HUES64 (cell line): ENCODE measurements at regions not wholly inside any gene's neighbourhood (a gene's known extent, or its start where the extent isn't known, plus 50 kb on each side); places are given as distances from the start of the nearest gene placed in this dataset.

Experiments used
- H3K27ac ChIP-seq: 2 replicates; pipeline ENCODE4 v1.7.0; 2013; ENCODE audit warnings: low read depth, low read length, inconsistent platforms
- H3K27me3 ChIP-seq: 2 replicates; pipeline ENCODE4 v1.6.1; 2013; ENCODE audit warnings: mild to moderate bottlenecking, low read length; ENCODE audit not compliant: insufficient read depth
- H3K36me3 ChIP-seq: 2 replicates; pipeline ENCODE4 v1.6.1; 2013; ENCODE audit warnings: mild to moderate bottlenecking, low read length; ENCODE audit not compliant: insufficient read depth
- H3K4me1 ChIP-seq: 2 replicates; pipeline ENCODE4 v1.6.1; 2013; ENCODE audit warnings: mild to moderate bottlenecking, low read length, moderate library complexity; ENCODE audit not compliant: insufficient read depth
- H3K4me3 ChIP-seq: 2 replicates; pipeline ENCODE4 v1.5.1; 2013; ENCODE audit warnings: mild to moderate bottlenecking, low read length, moderate library complexity
- H3K9ac ChIP-seq: 2 replicates; pipeline ENCODE4 v1.6.1; 2013; ENCODE audit warnings: mild to moderate bottlenecking, low read depth, low read length
- H3K9me3 ChIP-seq: 2 replicates; pipeline ENCODE4 v1.6.1; 2013; ENCODE audit warnings: low read depth, low read length; ENCODE audit not compliant: insufficient read depth
- WGBS: fragments of 150-250, 120-280 bp; methylation state at CpG from one replicate; pipeline ENCODE4 v1.1.7; 2013; ENCODE audit warnings: missing lambda C conversion rate; 5-methylcytosine and 5-hydroxymethylcytosine counted together

DNA sequence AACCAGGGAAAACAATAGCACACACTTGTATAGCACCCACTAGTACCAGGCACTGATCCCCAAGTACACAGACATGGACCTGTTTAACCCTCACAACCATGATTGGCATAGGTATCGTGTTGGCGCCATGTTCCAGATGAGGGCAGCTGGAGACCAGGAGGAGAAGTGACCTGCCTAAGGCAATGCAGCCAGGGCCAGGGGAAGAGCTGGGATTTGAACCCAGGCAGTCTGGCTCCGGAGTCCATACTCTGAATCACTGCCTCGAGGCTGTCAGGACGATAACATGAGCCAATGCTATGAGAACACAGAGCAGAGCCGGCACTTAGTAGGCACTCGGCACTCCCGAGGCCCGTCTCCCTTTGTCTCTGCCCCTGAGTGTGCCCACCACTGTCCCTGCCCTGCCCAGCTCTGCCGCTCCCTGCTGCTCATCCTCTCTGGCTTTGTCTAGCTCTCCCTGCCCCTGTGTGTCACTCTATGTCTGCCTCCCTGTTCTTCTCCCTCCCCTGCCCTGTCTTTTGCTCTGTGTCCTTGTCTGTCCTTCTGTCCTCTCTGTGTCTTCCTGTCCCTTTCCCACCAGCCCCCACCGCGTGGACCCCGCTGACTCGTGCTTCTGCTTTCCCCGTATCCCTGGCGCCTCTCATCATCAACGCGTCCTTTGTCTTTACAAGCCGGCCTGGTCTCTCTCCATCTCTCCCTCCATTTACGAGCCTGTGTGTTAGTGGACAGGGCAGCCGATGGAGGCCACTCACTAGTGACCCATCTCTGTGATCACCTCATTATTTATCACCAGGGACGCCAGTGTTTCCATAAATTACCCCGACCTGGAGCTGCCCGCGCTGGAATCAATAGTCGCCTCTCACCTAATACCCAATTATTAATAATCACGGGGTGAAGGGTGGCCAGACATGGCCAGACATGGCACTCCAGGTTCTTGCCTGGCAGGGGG, 99.4 kb upstream of the MVB12B start:
- H3K27me3 ChIP-seq: 0 out of 2 replicates have a peak, but pooled peaks cover 8% of the 10 kb centered on the region
- H3K27ac ChIP-seq: no peak overlapping the region
- no peaks in the 10 kb centered on the region for H3K36me3 ChIP-seq
- H3K9ac ChIP-seq: no peak overlapping the region
- WGBS: 91% methylated on average over 27 of the region's 27 CpGs
- no peak overlapping the region for H3K4me3 ChIP-seq
- no peaks in the 10 kb centered on the region for H3K4me1 ChIP-seq
- no peaks in the 10 kb centered on the region for H3K9me3 ChIP-seq

DNA sequence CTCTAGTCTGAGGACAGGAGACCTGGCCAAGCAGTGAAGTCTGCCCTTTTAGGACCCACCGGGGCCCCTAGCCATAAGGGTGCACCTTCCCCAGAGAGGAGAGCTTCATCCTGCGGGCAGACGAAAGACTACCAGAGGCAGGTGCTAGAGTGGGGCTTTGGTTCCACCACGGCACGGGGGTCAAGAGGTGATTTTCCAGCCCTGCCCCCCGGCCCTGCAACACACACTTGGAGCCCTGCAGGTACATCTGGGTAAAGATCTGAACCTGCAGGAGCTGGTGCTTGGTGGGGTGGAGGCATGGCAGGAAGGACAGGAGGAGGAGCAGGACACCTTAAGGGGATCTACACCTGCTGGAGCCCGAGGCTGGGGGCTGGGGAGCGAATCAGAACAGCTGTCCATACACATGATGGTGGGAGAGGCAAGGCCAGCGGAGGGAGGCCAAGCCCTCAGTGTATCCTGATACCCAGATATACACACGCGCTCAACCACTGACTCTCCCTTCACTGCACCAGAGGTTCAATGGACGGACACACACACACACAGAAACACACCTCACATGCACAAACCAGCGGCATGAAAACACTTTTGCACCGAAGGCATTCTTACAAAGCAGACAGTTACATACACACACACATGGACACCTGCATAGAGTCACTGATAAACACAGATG, 98.4 kb upstream of the MVB12B start:
- Histone ChIP-seq H3K36me3 (no peaks in the 10 kb centered on the region), H3K27ac (no peak overlapping the region), H3K4me3 (no peak overlapping the region), H3K9me3 (no peaks in the 10 kb centered on the region), H3K4me1 (no peaks in the 10 kb centered on the region), H3K9ac (no peak overlapping the region), H3K27me3 (0 out of 2 replicates have a peak, but pooled peaks cover 4% of the 10 kb centered on the region)
- WGBS: 89% methylated on average over 14 of the region's 14 CpGs

DNA sequence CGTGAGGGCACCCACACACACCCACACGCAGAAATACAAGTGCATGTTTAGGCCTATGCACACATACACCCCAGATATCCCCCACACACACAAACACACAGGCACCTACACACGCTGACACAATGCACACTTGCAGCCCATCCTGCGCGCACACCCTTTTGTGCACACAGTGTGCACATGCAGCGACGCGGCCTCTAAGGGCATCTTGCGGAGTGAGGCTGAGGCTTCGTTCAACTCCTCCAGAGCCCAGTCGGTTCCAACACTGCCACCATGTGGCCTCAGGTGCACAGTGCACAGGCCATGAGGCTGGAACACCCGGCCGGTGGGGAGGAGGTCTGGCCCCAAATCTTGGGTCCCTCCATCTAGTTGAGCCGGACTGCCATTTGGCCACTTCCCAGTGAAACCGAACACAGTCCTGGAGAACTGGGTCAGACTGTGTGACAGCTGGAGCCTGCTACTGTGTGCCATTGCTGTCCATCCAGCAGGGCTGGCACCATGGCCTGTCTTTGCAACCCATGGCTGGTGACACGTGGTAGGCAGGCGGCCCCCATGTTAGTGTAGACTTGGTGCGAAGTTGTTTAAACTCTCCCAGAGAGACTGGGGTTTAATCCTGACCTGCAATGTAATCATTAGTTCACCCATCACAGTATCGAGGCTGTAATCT, 97.7 kb upstream of the MVB12B start:
- Histone ChIP-seq H3K9ac (no peak overlapping the region), H3K36me3 (no peaks in the 10 kb centered on the region), H3K27ac (no peak overlapping the region), H3K4me1 (no peaks in the 10 kb centered on the region), H3K27me3 (no peaks in the 10 kb centered on the region), H3K9me3 (no peaks in the 10 kb centered on the region), H3K4me3 (no peak overlapping the region)
- WGBS: 46% methylated on average over 18 of the region's 19 CpGs

DNA sequence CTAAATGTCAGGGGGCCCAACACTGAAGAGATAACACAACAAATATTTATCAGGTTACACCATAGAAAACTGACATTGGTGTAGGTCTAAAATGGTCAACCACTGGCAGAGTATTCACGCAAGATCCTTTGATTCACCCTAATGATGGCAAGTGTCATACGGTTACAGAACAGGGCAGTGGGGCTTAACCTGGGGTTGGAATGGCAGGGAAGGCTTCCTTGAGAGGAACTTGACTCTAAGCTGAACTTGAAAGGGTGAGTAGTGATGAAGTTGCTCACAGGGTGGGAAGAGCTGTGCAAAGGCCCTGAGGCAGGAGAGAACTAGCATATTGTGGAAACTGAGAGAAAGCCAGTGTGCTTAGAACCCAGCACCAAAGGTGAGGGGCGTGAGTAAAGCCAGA, 97.1 kb upstream of the MVB12B start:
- Histone ChIP-seq H3K9ac (no peak overlapping the region), H3K4me3 (no peak overlapping the region), H3K4me1 (no peaks in the 10 kb centered on the region), H3K9me3 (no peaks in the 10 kb centered on the region), H3K36me3 (no peaks in the 10 kb centered on the region), H3K27ac (no peak overlapping the region), H3K27me3 (no peaks in the 10 kb centered on the region)
- 86% methylated on average over 3 of the region's 3 CpGs for WGBS

DNA sequence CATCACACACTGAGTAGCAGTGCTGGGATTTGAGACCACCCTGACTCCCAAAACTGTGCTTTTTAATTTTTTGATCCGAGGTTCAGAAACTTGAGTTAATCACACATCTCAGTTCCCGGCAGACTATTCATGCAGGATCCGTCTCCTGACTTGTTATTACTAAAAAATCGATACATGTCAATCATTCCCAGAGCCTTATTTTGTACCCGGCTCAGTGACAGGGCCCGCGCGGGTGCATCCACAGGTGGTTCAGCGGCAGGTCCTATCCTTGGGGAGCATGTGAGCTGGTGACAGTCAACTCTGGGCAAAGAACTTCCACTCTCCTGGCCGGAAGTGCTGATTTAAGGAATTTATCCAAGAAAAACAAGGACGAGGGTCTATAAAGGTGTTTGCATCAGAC, 95.9 kb upstream of the MVB12B start:
- H3K9ac ChIP-seq: no peak overlapping the region
- no peaks in the 10 kb centered on the region for H3K36me3 ChIP-seq
- no peaks in the 10 kb centered on the region for H3K4me1 ChIP-seq
- H3K27me3 ChIP-seq: no peaks in the 10 kb centered on the region
- no peak overlapping the region for H3K4me3 ChIP-seq
- 94% methylated on average over 11 of the region's 11 CpGs for WGBS
- H3K9me3 ChIP-seq: no peaks in the 10 kb centered on the region
- H3K27ac ChIP-seq: no peak overlapping the region

DNA sequence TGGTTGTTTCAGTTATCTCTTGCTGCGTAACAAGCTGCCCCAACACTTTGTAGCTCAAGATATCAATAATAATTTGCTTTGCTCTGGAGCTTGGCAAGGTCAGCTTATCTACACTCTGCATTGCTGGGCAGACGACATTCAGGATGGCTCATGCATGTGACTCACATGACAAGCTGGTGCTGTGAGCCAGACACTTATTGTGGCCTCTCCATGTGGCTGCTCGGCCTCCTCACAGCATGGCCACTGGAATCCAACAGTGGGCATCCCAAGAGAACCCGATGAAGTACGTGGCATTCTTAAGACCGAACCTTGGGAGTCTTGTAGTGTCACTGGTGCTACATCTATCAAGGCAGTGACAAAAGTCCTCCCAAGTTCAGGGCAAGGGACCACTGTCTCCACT, 94.2 kb upstream of the MVB12B start:
- no peak overlapping the region for H3K9ac ChIP-seq
- WGBS: 92% methylated on average over 6 of the region's 6 CpGs
- H3K4me3 ChIP-seq: no peak overlapping the region

DNA sequence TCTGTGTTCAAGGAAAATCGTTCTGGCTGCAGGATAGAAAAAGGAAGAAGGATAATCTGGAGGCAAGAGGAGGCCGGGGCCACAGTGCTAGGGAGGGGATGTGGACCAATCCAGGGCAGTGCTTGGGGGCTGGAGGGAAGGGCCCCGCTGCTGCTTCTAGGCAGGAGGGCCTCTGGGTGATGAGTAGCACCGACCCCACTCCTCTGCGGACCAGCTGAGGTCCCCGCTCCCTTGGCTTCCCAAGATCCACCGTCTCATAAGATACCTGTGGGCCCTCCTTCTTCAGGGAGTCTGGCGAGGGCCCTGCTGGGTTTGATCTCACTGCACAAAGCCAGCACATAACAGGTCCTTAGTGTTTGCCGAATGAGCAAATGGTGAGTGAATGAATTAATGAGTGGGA, 93.5 kb upstream of the MVB12B start:
- Histone ChIP-seq H3K4me1 (no peaks in the 10 kb centered on the region), H3K27me3 (no peaks in the 10 kb centered on the region), H3K9me3 (no peaks in the 10 kb centered on the region), H3K9ac (no peak overlapping the region), H3K4me3 (no peak overlapping the region), H3K27ac (no peak overlapping the region), H3K36me3 (no peaks in the 10 kb centered on the region)
- WGBS: 88% methylated on average over 9 of the region's 9 CpGs

More for the DNA sequence above, 94.2 kb upstream of the MVB12B start:
- Histone ChIP-seq H3K4me1 (no peaks in the 10 kb centered on the region), H3K36me3 (no peaks in the 10 kb centered on the region), H3K27me3 (no peaks in the 10 kb centered on the region), H3K9me3 (no peaks in the 10 kb centered on the region), H3K27ac (no peak overlapping the region)

DNA sequence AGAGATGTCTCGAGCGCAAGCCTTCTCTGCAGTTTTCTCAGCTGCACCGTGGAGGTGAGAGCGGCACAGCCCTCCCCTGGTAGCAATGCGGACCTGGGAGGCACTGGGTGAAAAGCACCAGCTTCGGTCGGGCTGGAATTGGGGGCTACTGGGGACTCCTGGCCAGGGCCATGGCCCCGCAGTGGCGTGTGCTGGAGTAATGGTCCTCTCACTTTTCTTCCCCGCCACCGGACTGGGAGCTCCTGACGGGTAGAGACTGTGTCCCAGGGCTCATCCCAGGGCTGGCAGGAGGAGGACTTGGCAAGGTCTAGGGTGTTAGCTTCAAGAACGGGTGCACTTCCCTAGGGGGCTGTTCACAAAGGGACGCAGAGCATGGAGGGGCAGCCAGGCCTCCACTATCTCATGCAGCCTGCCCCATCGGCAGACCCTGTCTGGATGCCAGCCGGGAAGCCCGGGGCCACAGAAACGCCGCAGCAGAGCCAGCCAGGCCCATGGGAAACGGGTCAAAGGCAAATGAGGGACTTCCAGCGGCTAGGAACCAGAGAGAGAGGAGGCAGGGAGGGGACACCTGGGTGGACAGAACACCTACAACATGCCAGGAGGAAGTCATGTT, 92.6 kb upstream of the MVB12B start:
- Histone ChIP-seq H3K36me3 (no peaks in the 10 kb centered on the region), H3K9ac (no peak overlapping the region), H3K27ac (no peak overlapping the region), H3K9me3 (no peaks in the 10 kb centered on the region), H3K4me3 (no peak overlapping the region), H3K27me3 (no peaks in the 10 kb centered on the region), H3K4me1 (no peaks in the 10 kb centered on the region)
- 94% methylated on average over 21 of the region's 21 CpGs for WGBS

DNA sequence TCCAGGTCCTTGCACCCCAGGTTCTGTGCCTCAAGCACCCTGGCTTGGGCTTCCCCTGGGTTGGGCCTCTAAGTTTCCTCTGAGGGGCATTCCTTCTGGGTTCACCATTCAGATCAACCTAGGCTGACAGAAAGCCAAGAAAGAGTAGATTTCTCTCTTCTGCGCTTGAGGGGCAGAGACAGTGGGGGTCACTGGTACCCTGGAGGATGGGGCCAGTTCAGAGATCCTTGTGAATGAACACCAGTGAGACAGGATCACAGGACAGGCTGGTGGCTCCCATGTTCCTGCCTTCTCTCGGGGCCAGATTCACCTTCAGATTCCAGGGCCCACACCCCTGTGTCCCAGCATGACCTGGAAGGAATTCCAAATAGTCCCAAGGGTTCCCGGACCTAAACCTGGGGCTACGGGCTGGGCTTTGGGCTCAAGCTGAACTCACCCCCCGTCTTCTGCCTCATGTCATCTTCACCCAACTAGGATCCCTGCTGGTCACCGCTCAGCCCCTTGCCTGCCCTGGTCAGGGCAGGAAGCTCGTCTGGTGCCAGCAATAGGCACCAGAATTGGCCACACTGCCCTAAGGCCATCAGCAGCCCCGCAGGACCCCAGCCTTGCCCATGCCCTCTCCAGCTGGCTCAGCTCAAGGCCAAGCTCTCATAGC, 91.8 kb upstream of the MVB12B start:
- Histone ChIP-seq H3K36me3 (no peaks in the 10 kb centered on the region), H3K9ac (no peak overlapping the region), H3K27me3 (no peaks in the 10 kb centered on the region), H3K4me1 (no peaks in the 10 kb centered on the region), H3K27ac (no peak overlapping the region), H3K4me3 (no peak overlapping the region), H3K9me3 (no peaks in the 10 kb centered on the region)
- 94% methylated on average over 8 of the region's 8 CpGs for WGBS

DNA sequence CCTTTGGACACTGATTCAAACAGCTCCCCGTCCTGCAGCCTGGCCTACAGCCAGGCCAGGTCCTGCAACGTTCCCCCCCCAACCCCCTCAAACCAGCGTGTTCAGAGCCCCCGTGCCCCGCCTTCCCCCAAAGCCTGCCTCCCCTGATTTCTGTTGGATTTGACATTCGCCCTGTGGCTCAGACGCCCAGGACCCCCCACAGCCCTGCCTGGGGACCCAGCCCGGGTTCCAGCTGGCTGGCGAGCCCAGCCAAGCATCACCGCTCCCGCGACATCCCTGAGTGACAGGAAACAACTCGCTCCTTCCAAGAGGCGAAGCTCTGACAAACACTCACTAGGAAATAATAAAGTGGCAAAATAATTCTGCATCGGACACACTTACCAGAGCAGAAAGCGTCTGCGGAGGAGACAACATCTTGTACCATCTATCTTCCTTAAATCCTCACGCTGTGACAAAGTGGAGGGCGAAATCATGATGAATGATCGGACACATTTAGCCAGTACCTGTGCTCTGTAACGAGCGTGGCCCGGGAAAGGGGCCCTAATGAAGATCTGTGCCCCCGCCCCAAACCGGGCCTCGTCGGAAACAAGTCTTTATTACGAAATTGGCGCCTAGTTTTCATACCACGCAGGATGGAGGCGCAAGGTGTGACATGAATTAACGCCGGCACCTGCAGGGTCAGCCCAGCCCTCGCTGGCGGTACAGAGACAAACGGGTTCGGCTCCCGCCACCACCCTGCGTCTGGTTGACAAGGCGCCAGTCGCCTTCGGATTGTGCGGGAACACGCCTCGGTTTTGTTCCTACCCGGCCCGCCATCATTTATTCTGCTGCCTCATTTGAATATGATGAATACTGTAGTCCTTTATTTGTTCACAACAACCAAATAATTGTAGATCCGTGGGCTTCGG, 91.0 kb upstream of the MVB12B start:
- no peaks in the 10 kb centered on the region for H3K27me3 ChIP-seq
- H3K27ac ChIP-seq: no peak overlapping the region
- H3K36me3 ChIP-seq: no peaks in the 10 kb centered on the region
- 95% methylated on average over 49 of the region's 49 CpGs for WGBS
- H3K9me3 ChIP-seq: no peaks in the 10 kb centered on the region
- no peak overlapping the region for H3K9ac ChIP-seq
- no peaks in the 10 kb centered on the region for H3K4me1 ChIP-seq
- no peak overlapping the region for H3K4me3 ChIP-seq
